ENCODE measurements at regions not wholly inside any gene's neighbourhood (a gene's known extent, or its start where the extent isn't known, plus 50 kb on each side); places are given as distances from the start of the nearest gene placed in this dataset.

DNA sequence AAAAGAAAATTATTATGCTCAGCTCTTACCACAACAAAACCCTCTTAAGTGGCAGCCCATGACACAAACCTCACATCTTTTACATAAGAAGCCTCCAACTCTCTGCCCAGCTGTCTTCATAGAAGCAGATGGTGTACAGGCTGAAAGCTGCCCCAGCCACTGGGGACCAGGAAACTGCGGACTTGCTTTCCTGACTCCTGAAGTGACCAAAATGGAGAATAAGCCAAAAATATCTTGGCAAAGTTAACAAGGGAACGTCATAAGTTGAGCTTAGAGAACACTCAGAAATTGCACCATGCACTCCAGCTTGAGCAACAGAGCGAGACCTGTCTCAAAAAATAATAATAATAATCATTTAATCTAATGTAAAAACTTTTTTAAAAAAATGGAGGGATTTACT, 160.3 kb upstream of the CDYL start:
- TF ChIP-seq NANOG (IDR thresholded peaks at IDR 0.05; ENCODE audit: borderline replicate concordance) (no peak), JUNB (IDR thresholded peaks at IDR 0.05; ENCODE audit: unreplicated experiment) (no peak), STAT1 (IDR thresholded peaks at IDR 0.05; ENCODE audit: unreplicated experiment) (no peak), EZH2 (IDR thresholded peaks at IDR 0.05; ENCODE audit: low read depth, unreplicated experiment) (no peak), EZH2phosphoT487 (IDR thresholded peaks at IDR 0.05; ENCODE audit: unreplicated experiment) (no peak), CREB1 (CRISPR knock-in tag; IDR thresholded peaks at IDR 0.05; ENCODE audit: low read depth) (no peak), ZNF114 (CRISPR knock-in tag; IDR thresholded peaks at IDR 0.05) (no peak)
- TF ChIP-seq, protein P1, sequence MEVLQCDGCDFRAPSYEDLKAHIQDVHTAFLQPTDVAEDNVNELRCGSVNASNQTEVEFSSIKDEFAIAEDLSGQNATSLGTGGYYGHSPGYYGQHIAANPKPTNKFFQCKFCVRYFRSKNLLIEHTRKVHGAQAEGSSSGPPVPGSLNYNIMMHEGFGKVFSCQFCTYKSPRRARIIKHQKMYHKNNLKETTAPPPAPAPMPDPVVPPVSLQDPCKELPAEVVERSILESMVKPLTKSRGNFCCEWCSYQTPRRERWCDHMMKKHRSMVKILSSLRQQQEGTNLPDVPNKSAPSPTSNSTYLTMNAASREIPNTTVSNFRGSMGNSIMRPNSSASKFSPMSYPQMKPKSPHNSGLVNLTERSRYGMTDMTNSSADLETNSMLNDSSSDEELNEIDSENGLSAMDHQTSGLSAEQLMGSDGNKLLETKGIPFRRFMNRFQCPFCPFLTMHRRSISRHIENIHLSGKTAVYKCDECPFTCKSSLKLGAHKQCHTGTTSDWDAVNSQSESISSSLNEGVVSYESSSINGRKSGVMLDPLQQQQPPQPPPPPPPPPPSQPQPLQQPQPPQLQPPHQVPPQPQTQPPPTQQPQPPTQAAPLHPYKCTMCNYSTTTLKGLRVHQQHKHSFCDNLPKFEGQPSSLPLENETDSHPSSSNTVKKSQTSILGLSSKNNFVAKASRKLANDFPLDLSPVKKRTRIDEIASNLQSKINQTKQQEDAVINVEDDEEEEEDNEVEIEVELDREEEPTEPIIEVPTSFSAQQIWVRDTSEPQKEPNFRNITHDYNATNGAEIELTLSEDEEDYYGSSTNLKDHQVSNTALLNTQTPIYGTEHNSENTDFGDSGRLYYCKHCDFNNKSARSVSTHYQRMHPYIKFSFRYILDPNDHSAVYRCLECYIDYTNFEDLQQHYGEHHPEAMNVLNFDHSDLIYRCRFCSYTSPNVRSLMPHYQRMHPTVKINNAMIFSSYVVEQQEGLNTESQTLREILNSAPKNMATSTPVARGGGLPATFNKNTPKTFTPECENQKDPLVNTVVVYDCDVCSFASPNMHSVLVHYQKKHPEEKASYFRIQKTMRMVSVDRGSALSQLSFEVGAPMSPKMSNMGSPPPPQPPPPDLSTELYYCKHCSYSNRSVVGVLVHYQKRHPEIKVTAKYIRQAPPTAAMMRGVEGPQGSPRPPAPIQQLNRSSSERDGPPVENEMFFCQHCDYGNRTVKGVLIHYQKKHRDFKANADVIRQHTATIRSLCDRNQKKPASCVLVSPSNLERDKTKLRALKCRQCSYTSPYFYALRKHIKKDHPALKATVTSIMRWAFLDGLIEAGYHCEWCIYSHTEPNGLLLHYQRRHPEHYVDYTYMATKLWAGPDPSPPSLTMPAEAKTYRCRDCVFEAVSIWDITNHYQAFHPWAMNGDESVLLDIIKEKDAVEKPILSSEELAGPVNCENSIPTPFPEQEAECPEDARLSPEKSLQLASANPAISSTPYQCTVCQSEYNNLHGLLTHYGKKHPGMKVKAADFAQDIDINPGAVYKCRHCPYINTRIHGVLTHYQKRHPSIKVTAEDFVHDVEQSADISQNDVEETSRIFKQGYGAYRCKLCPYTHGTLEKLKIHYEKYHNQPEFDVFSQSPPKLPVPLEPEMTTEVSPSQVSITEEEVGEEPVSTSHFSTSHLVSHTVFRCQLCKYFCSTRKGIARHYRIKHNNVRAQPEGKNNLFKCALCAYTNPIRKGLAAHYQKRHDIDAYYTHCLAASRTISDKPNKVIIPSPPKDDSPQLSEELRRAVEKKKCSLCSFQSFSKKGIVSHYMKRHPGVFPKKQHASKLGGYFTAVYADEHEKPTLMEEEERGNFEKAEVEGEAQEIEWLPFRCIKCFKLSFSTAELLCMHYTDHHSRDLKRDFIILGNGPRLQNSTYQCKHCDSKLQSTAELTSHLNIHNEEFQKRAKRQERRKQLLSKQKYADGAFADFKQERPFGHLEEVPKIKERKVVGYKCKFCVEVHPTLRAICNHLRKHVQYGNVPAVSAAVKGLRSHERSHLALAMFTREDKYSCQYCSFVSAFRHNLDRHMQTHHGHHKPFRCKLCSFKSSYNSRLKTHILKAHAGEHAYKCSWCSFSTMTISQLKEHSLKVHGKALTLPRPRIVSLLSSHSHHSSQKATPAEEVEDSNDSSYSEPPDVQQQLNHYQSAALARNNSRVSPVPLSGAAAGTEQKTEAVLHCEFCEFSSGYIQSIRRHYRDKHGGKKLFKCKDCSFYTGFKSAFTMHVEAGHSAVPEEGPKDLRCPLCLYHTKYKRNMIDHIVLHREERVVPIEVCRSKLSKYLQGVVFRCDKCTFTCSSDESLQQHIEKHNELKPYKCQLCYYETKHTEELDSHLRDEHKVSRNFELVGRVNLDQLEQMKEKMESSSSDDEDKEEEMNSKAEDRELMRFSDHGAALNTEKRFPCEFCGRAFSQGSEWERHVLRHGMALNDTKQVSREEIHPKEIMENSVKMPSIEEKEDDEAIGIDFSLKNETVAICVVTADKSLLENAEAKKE (CRISPR knock-in tag; IDR thresholded peaks at IDR 0.05) = no peak
- TF ChIP-seq, protein P2, sequence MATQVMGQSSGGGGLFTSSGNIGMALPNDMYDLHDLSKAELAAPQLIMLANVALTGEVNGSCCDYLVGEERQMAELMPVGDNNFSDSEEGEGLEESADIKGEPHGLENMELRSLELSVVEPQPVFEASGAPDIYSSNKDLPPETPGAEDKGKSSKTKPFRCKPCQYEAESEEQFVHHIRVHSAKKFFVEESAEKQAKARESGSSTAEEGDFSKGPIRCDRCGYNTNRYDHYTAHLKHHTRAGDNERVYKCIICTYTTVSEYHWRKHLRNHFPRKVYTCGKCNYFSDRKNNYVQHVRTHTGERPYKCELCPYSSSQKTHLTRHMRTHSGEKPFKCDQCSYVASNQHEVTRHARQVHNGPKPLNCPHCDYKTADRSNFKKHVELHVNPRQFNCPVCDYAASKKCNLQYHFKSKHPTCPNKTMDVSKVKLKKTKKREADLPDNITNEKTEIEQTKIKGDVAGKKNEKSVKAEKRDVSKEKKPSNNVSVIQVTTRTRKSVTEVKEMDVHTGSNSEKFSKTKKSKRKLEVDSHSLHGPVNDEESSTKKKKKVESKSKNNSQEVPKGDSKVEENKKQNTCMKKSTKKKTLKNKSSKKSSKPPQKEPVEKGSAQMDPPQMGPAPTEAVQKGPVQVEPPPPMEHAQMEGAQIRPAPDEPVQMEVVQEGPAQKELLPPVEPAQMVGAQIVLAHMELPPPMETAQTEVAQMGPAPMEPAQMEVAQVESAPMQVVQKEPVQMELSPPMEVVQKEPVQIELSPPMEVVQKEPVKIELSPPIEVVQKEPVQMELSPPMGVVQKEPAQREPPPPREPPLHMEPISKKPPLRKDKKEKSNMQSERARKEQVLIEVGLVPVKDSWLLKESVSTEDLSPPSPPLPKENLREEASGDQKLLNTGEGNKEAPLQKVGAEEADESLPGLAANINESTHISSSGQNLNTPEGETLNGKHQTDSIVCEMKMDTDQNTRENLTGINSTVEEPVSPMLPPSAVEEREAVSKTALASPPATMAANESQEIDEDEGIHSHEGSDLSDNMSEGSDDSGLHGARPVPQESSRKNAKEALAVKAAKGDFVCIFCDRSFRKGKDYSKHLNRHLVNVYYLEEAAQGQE (IDR thresholded peaks at IDR 0.05; ENCODE audit: unreplicated experiment) = no peak
- Histone ChIP-seq H3K4me1 (ENCODE audit: insufficient read depth) (peaks cover 5% of the 10 kb centered on the region; the same call in 1 of the 2 replicates), H3K27ac (ENCODE audit: low read depth) (no peak overlapping the region), H2AFZ (no peak overlapping the region), H3F3A (replicated peaks; ENCODE audit: low read depth) (no peaks in the 10 kb centered on the region), H3K27me3 (ENCODE audit: insufficient read depth) (no peaks in the 10 kb centered on the region), H4K20me1 (replicated peaks; ENCODE audit: insufficient read depth) (no peaks in the 10 kb centered on the region), H3K9me2 (ENCODE audit: insufficient read depth) (peaks cover 5% of the 10 kb centered on the region), H3K4me2 (no peak overlapping the region), H3K36me3 (ENCODE audit: insufficient read depth) (no peaks in the 10 kb centered on the region), H3K79me2 (replicated peaks; ENCODE audit: insufficient read depth) (no peaks in the 10 kb centered on the region), H3K4me3 (no peak overlapping the region)
- H3K27ac Mint-ChIP-seq = no peak overlapping the region
- H3K4me3 Mint-ChIP-seq = no peak overlapping the region
- ATAC-seq (no peak), DNase-seq (ENCODE audit: low spot score) (no peak)
- H3K27me3 Mint-ChIP-seq (ENCODE audit: insufficient read depth, low read depth, poor library complexity) = peaks cover 5% of the 10 kb centered on the region
- no peaks in the 10 kb centered on the region; the same call in 2 of the 3 replicates for H3K36me3 Mint-ChIP-seq (ENCODE audit: low read depth)
- H3K4me1 Mint-ChIP-seq = peaks cover 5% of the 10 kb centered on the region; the same call in 2 of the 3 replicates
- peaks cover 12% of the 10 kb centered on the region for H3K9me3 Mint-ChIP-seq

Measured in GM23338 (cell line).